ENCODE measurements at regions not wholly inside any gene's neighbourhood (a gene's known extent, or its start where the extent isn't known, plus 50 kb on each side); places are given as distances from the start of the nearest gene placed in this dataset.
A peak's percentile ranks its signal among the peaks of the same experiment; 100 is the strongest.

- CTCF ChIA-PET: no interaction called here
- H3K4me1 ChIP-seq (ENCODE audit: control insufficient read depth in 1 of 2, insufficient read depth in 2 of 2, low read depth in 1 of 2, low read length in 1 of 2): peaks cover 10 to 21% of the 10 kb centered on the region in 2 experiments; a peak in 3 of 4 replicates
- 0 out of 2 replicates have a peak, but pooled peaks cover 2% of the 10 kb centered on the region for H4K20me1 ChIP-seq (ENCODE audit: insufficient read depth)
- peak overlapping the region; percentile 65 to 88; a peak in 3 of 4 replicates for H3K27ac ChIP-seq (ENCODE audit: low read depth in 2 of 2, low read length in 1 of 2)
- POLR2A ChIA-PET: no interaction called here
- H2AFZ ChIP-seq (ENCODE audit: low read depth): no peak overlapping the region
- H3K79me2 ChIP-seq (ENCODE audit: insufficient read depth): no peaks in the 10 kb centered on the region
- peak overlapping the region in 1 of 2 experiments; percentile 7; a peak in 1 of 4 replicates for H3K4me3 ChIP-seq (ENCODE audit: low read depth in 2 of 2, low read length in 1 of 2)
- H3K9ac ChIP-seq: no peak overlapping the region
- H3F3A ChIP-seq (replicated peaks; ENCODE audit: insufficient read depth): peaks cover 19% of the 10 kb centered on the region
- peak overlapping the region; percentile 63 for H3K4me2 ChIP-seq
- no peaks in the 10 kb centered on the region for H3K9me2 ChIP-seq
- DNase-seq: no peak
- H3K27me3 ChIP-seq (ENCODE audit: insufficient read depth): no peaks in the 10 kb centered on the region
- H3K36me3 ChIP-seq (replicated peaks in 1 of 2; ENCODE audit: control insufficient read depth in 1 of 2, insufficient read depth in 2 of 2, low read length in 1 of 2): no peaks in the 10 kb centered on the region
- 0% methylated on average over 1 of the region's 1 CpG for WGBS (ENCODE audit: low lambda C conversion rate)
- no peaks in the 10 kb centered on the region for H3K9me3 ChIP-seq
- TF ChIP-seq MEF2A (IDR thresholded peaks at IDR 0.05; ENCODE audit: borderline replicate concordance, low read depth) (no peak), EP300 (IDR thresholded peaks at IDR 0.05; ENCODE audit: borderline replicate concordance in 1 of 2, low read depth in 1 of 2, low read length in 1 of 2) (peak in 1 of 2 experiments; percentile 84; a peak in 2 of 4 replicates), CHD2 (IDR thresholded peaks at IDR 0.05; ENCODE audit: low read length, partially characterized antibody) (no peak), MXI1 (IDR thresholded peaks at IDR 0.05; ENCODE audit: low read depth, low read length) (no peak), RCOR1 (IDR thresholded peaks at IDR 0.05; ENCODE audit: low read length) (no peak), EZH2phosphoT487 (IDR thresholded peaks at IDR 0.05; ENCODE audit: borderline replicate concordance, low read depth) (no peak), MAX (IDR thresholded peaks at IDR 0.05; ENCODE audit: low read depth) (no peak), FOXJ3 (CRISPR knock-in tag; IDR thresholded peaks at IDR 0.05) (no peak), SMC3 (IDR thresholded peaks at IDR 0.05; ENCODE audit: low read depth, low read length) (0 out of 2 replicates have a peak, but pooled peaks have one; percentile 11), IRF3 (IDR thresholded peaks at IDR 0.05; ENCODE audit: low read depth, low read length) (no peak), TAF1 (IDR thresholded peaks at IDR 0.05; ENCODE audit: borderline replicate concordance, low read depth, low read length) (no peak), SIN3A (IDR thresholded peaks at IDR 0.05; ENCODE audit: borderline replicate concordance, low read depth, low read length) (0 out of 2 replicates have a peak, but pooled peaks have one; percentile 54), JUND (IDR thresholded peaks at IDR 0.05) (peak; percentile 91), USF1 (IDR thresholded peaks at IDR 0.05; ENCODE audit: borderline replicate concordance, low read depth) (no peak), NRF1 (IDR thresholded peaks at IDR 0.05; ENCODE audit: low read depth, low read length) (no peak), ELF1 (IDR thresholded peaks at IDR 0.05) (peak; percentile 66), USF2 (IDR thresholded peaks at IDR 0.05; ENCODE audit: borderline replicate concordance, low read depth, low read length) (no peak), RXRA (IDR thresholded peaks at IDR 0.05; ENCODE audit: borderline replicate concordance, low read depth) (peak; percentile 57; the same call in 1 of the 2 replicates), PBX3 (IDR thresholded peaks at IDR 0.05) (peak; percentile 97), ZBTB33 (IDR thresholded peaks at IDR 0.05; ENCODE audit: borderline replicate concordance, low read depth) (peak; percentile 56; the same call in 1 of the 2 replicates), RFX5 (IDR thresholded peaks at IDR 0.05; ENCODE audit: low read length) (no peak), POLR2AphosphoS5 (IDR thresholded peaks at IDR 0.05; ENCODE audit: low read depth, low read length) (peak; percentile 68; the same call in 1 of the 2 replicates), FOSL2 (IDR thresholded peaks at IDR 0.05; ENCODE audit: borderline replicate concordance, low read depth) (peak; percentile 87), GATA2 (CRISPR knock-in tag; IDR thresholded peaks at IDR 0.05) (no peak), TEAD4 (IDR thresholded peaks at IDR 0.05; ENCODE audit: borderline replicate concordance, insufficient read depth) (peak; percentile 56; the same call in 1 of the 2 replicates), FOXM1 (IDR thresholded peaks at IDR 0.05; ENCODE audit: low read depth) (no peak)
Observed at GRCh38 chr10:94194256-94194655, 168.5 kb downstream of the NOC3L start.
